Spleen (tissue), 11 donors: ENCODE measurements at regions not wholly inside any gene's neighbourhood (a gene's known extent, or its start where the extent isn't known, plus 50 kb on each side); places are given as distances from the start of the nearest gene placed in this dataset.

Experiments
- DNase-seq: peaks from one replicate; pipeline ENCODE4 v3.0.0-alpha.2; 2020
- H3K27ac ChIP-seq, 8 donors: fragments of 200-600 bp; sonication (generic) in 7 of 8; 1 replicate in 4 of 8; 2 replicates in 4 of 8; pipeline versions ENCODE4 v1.5.0 to v1.8.0; 2016 to 2021; ENCODE audit warnings: inconsistent platforms in 4 of 8, mild to moderate bottlenecking in 4 of 8, moderate library complexity in 1 of 8
- H3K27me3 ChIP-seq, 7 donors: fragments of 200-600 bp; sonication (generic) in 6 of 7; replicated peaks in 1 of 7; 1 replicate in 4 of 7; 2 replicates in 3 of 7; pipeline versions ENCODE4 v1.5.0 to v1.8.0; 2016 to 2021; ENCODE audit warnings: inconsistent platforms in 3 of 7, mild to moderate bottlenecking in 1 of 7
- H3K36me3 ChIP-seq, 6 donors: fragments of 200-600 bp; sonication (generic) in 5 of 6; 1 replicate in 4 of 6; 2 replicates in 2 of 6; pipeline versions ENCODE4 v1.5.0 to v1.8.0; 2016 to 2021; ENCODE audit warnings: inconsistent platforms in 2 of 6
- H3K4me1 ChIP-seq, 6 donors: fragments of 200-600 bp; sonication (generic) in 5 of 6; 1 replicate in 3 of 6; 2 replicates in 3 of 6; pipeline versions ENCODE4 v1.5.0 to v1.8.0; 2016 to 2021; ENCODE audit warnings: inconsistent platforms in 3 of 6
- H3K4me3 ChIP-seq, 8 donors: fragments of 200-600 bp; sonication (generic) in 7 of 8; 1 replicate in 4 of 8; 2 replicates in 4 of 8; pipeline versions ENCODE4 v1.5.0 to v1.8.0; 2016 to 2021; ENCODE audit warnings: inconsistent platforms in 4 of 8, mild to moderate bottlenecking in 4 of 8, moderate library complexity in 2 of 8
- H3K9me3 ChIP-seq, 8 donors: fragments of 200-600 bp; sonication (generic) in 7 of 8; 1 replicate in 4 of 8; 2 replicates in 4 of 8; pipeline versions ENCODE4 v1.5.0 to v1.8.0; 2016 to 2021; ENCODE audit warnings: inconsistent platforms in 4 of 8
- POLR2A ChIP-seq, 3 donors: fragments of 450-650 bp; IDR thresholded peaks; one replicate each; pipeline ENCODE4 v1.5.1; 2017; ENCODE audit warnings: antibody characterized with exemption in 3 of 3, mild to moderate bottlenecking in 1 of 3
- POLR2AphosphoS5 ChIP-seq, 3 donors: sonication (generic); formaldehyde crosslinking; IDR thresholded peaks; one replicate each; pipeline ENCODE4 v1.5.1; 2017; ENCODE audit warnings: antibody characterized with exemption in 3 of 3
- WGBS, 5 donors: extraction: QIAGEN DNeasy Blood & Tissue Kit in 3 of 5; methylation state at CpG; one replicate each; pipeline versions ENCODE4 v1.1.5 to v1.1.7; 2013 to 2018; 5-methylcytosine and 5-hydroxymethylcytosine counted together
- intact Hi-C: fragments of 100-400 bp; cut with DNase I; formaldehyde crosslinking; loops from one replicate; pipeline ENCODE4 v1.15.0; 2023; ENCODE audit warnings: low total_unique reads
- TF ChIP-seq, protein P1 (sequence below), 11 experiments: fragments of 200-600 bp in 7 of 11; fragments of 450-650 bp in 4 of 11; sonication (generic) in 4 of 11; IDR thresholded peaks in 8 of 11; conservative IDR thresholded peaks in 3 of 11; 1 replicate in 7 of 11; 2 replicates in 4 of 11; pipeline versions ENCODE4 v1.4.0 to v1.8.0; 2016 to 2021; ENCODE audit warnings: antibody characterized with exemption in 11 of 11, inconsistent platforms in 4 of 11, mild to moderate bottlenecking in 1 of 11
- donor health status: healthy with polysubstance abuse.
- donor health status: DM: no; HTN: no; CAD: no; lungs with moderate emphysema.
- donor health status: DM: no; HTN: no; CAD: no.
- donor health status: Bipolar disorder and iron deficiency.
- donor health status: healthy.
- donor health status: DM: no; HTN: no; CAD: no.
- donor health status: DM: yes; HTN: yes; CAD: no.

DNA sequence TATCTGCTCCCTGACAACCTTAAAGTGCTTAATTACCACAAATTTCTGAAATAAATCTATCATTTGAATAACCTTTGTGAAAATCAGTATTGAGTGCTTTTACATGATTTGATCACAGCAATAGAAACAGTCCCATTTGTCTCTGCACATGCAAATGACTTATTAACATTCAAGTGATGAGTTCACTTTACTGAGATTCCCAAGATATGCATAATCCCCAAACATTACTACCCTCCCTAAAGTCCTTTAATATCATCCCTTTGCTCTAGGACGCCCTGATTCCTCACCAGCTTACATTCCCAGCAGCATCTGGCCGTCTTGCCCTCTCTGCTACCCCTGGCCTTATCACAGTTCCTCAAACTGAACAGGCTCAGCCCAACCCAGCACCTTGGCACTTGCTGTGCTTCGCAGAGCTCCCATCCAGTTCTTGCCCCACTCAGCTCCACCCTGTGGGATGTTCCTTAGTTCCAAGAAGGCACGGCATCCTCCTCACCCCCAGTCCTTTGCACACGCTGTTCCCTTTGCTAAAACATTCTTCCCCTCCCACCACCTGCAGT, 347.5 kb downstream of the PREX1 start:
- Histone ChIP-seq H3K9me3 (no peaks in the 10 kb centered on the region), H3K4me1 (no peaks in the 10 kb centered on the region), H3K36me3 (no peaks in the 10 kb centered on the region), H3K27me3 (peaks cover 0 to 66% (median 16%) of the 10 kb centered on the region in 7 donors), H3K27ac (no peak overlapping the region), H3K4me3 (no peak overlapping the region)
- TF ChIP-seq, protein P1, sequence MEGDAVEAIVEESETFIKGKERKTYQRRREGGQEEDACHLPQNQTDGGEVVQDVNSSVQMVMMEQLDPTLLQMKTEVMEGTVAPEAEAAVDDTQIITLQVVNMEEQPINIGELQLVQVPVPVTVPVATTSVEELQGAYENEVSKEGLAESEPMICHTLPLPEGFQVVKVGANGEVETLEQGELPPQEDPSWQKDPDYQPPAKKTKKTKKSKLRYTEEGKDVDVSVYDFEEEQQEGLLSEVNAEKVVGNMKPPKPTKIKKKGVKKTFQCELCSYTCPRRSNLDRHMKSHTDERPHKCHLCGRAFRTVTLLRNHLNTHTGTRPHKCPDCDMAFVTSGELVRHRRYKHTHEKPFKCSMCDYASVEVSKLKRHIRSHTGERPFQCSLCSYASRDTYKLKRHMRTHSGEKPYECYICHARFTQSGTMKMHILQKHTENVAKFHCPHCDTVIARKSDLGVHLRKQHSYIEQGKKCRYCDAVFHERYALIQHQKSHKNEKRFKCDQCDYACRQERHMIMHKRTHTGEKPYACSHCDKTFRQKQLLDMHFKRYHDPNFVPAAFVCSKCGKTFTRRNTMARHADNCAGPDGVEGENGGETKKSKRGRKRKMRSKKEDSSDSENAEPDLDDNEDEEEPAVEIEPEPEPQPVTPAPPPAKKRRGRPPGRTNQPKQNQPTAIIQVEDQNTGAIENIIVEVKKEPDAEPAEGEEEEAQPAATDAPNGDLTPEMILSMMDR (IDR thresholded peaks at IDR 0.05 in 8 of 11, conservative IDR thresholded peaks at IDR 0.05 in 3 of 11) = no peak
- TF ChIP-seq POLR2AphosphoS5 (IDR thresholded peaks at IDR 0.05) (no peak), POLR2A (IDR thresholded peaks at IDR 0.05) (no peak)
- intact Hi-C loops = no loop called here
- no peak for DNase-seq
- 62 to 74% (median 66%) methylated on average over 5 of the region's 5 CpGs for WGBS, 5 donors

DNA sequence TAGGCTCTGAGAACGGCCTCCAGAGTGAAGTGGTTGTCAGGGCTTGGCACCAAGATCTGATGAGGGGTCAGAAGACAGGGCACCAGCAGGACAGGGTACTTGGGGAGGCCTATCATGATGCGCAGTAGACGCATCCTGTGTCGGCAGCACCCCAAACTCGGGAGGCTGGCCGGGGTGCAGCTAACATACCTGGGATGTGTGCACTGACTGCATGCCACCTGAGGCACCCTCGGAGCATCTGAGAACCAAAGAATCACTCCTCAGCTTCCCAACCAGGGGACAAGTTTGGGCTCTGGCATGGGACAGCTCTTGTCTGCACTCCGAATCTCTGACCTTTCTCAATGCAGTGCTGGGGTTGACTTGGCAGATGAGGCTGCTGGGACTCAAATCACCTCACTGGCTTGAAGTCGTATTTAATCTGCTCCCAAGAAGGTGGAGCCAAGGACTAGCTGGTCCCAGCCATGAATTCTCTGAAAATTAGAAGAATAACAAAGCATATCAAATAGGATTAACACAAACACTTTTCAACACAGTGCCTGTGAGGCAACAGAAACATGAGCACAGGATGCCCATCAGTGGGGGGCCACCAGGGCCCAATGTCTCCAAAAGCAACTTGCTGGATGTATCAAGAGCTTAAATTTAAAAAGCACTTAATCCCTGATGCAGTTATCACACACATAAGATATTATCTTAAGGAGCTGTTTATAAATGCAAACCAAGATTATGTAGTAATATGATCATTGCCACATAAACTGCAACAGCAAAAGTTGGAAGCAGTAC, 348.8 kb downstream of the PREX1 start:
- DNase-seq = no peak
- Histone ChIP-seq H3K4me3 (no peak overlapping the region), H3K27ac (no peak overlapping the region), H3K27me3 (peaks cover 0 to 78% (median 16%) of the 10 kb centered on the region in 7 donors), H3K4me1 (no peaks in the 10 kb centered on the region), H3K9me3 (no peaks in the 10 kb centered on the region), H3K36me3 (no peaks in the 10 kb centered on the region)
- intact Hi-C loops = no loop called here
- TF ChIP-seq POLR2A (IDR thresholded peaks at IDR 0.05) (no peak), POLR2AphosphoS5 (IDR thresholded peaks at IDR 0.05) (no peak)
- TF ChIP-seq, protein P1 (IDR thresholded peaks at IDR 0.05 in 8 of 11, conservative IDR thresholded peaks at IDR 0.05 in 3 of 11) = no peak
- WGBS, 5 donors = 75 to 84% (median 79%) methylated on average over 7 to 9 of the region's 9 CpGs

DNA sequence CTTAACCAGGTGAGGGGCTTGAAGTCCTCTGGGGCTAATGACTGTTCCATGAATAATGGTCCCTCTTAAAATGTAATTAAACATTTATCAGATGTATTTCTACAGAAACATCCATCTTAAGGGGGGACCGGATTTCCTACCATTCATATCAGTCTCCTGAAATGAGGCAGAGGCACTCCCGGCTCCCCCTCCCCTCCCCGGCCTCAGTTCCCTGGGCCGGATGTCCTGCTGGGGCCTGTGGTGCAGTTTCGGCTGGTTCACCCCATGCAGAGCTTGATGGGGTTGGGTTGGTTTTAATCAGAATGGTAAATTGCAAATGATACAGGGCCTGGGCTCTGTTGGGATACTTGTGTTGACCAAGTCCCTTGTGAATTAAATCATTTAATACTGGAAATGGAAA, 349.4 kb downstream of the PREX1 start:
- Histone ChIP-seq H3K27me3 (peaks cover 0 to 79% (median 16%) of the 10 kb centered on the region in 7 donors), H3K36me3 (no peaks in the 10 kb centered on the region), H3K9me3 (no peaks in the 10 kb centered on the region), H3K27ac (no peak overlapping the region), H3K4me3 (no peak overlapping the region), H3K4me1 (no peaks in the 10 kb centered on the region)
- TF ChIP-seq POLR2AphosphoS5 (IDR thresholded peaks at IDR 0.05) (no peak), POLR2A (IDR thresholded peaks at IDR 0.05) (no peak)
- TF ChIP-seq, protein P1 (IDR thresholded peaks at IDR 0.05 in 8 of 11, conservative IDR thresholded peaks at IDR 0.05 in 3 of 11) = no peak
- intact Hi-C loops = no loop called here
- no peak for DNase-seq
- 33 to 58% (median 36%) methylated on average over 5 of the region's 5 CpGs for WGBS, 5 donors

DNA sequence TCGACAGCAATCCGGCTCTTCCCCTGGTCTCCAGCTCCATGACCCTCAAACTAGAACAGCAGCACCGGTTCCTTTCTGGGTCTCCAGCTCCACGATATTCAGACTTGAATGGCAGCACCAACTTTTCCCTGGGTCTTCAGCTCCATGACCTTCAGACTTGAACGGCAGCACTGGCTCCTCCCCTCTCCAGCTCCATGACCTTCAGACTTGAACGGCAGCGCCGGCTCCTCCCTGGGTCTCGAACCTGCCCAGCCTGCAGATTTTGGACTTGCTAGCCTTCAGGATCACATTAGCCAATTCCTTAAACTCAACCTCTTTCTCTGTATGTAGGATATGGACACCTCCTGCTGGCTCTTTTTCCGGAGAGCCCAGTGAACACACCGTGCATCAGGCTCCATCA, 350.9 kb downstream of the PREX1 start:
- 73 to 86% (median 82%) methylated on average over 11 of the region's 11 CpGs for WGBS, 5 donors
- Histone ChIP-seq H3K27me3 (peaks cover 0 to 81% (median 16%) of the 10 kb centered on the region in 7 donors), H3K4me3 (no peak overlapping the region), H3K27ac (no peak overlapping the region), H3K36me3 (no peaks in the 10 kb centered on the region), H3K4me1 (no peaks in the 10 kb centered on the region), H3K9me3 (no peaks in the 10 kb centered on the region)
- DNase-seq = no peak
- no peak for TF ChIP-seq POLR2AphosphoS5 (IDR thresholded peaks at IDR 0.05)
- TF ChIP-seq, protein P1 (IDR thresholded peaks at IDR 0.05 in 8 of 11, conservative IDR thresholded peaks at IDR 0.05 in 3 of 11) = no peak
- TF ChIP-seq POLR2A (IDR thresholded peaks at IDR 0.05) = no peak
- intact Hi-C loops = no loop called here
